ENCODE measurements at regions not wholly inside any gene's neighbourhood (a gene's known extent, or its start where the extent isn't known, plus 50 kb on each side); places are given as distances from the start of the nearest gene placed in this dataset.

- no peak overlapping the region for H3K27ac ChIP-seq (ENCODE audit: low read depth, low read length)
- TF ChIP-seq CBX5 (IDR thresholded peaks at IDR 0.05; ENCODE audit: low read depth, low read length) (no peak), RFX5 (IDR thresholded peaks at IDR 0.05; ENCODE audit: borderline replicate concordance, low read depth, low read length) (no peak), POU5F1 (IDR thresholded peaks at IDR 0.05; ENCODE audit: low read depth, low read length) (no peak), TAF7 (optimal IDR thresholded peaks at IDR 0.05; ENCODE audit: borderline replicate concordance, low read depth, low read length) (no peak), SIRT6 (IDR thresholded peaks at IDR 0.05; ENCODE audit: low read length) (no peak), SRF (IDR thresholded peaks at IDR 0.05; ENCODE audit: low read depth, low read length) (no peak), POLR2AphosphoS5 (IDR thresholded peaks at IDR 0.05; ENCODE audit: low read depth, low read length) (no peak), SP4 (IDR thresholded peaks at IDR 0.05; ENCODE audit: low read length) (no peak), FOSL1 (IDR thresholded peaks at IDR 0.05; ENCODE audit: insufficient read depth, low read depth, low read length) (no peak)
- H2BK15ac ChIP-seq (ENCODE audit: low read length): no peak overlapping the region
- H3K27me3 ChIP-seq (replicated peaks in 1 of 4; ENCODE audit: control insufficient read depth in 3 of 4, extremely low read depth in 1 of 4, insufficient read depth in 3 of 4, low read length in 3 of 4): no peaks in the 10 kb centered on the region; a peak in 1 of 7 replicates
- H2AK5ac ChIP-seq (ENCODE audit: low read depth, low read length): no peak overlapping the region
- no peak for DNase-seq (ENCODE audit: low read depth in 1 of 2, low spot score in 2 of 2)
- H3K23ac ChIP-seq (ENCODE audit: insufficient read length): no peak overlapping the region
- no peak overlapping the region for H3K56ac ChIP-seq (replicated peaks; ENCODE audit: insufficient read length, low read depth, low read length)
- no peaks in the 10 kb centered on the region for H3K79me1 ChIP-seq (ENCODE audit: low read depth, low read length)
- H4K8ac ChIP-seq (ENCODE audit: extremely low read depth, insufficient read depth, low read length): no peak overlapping the region
- 0 out of 2 replicates have a peak overlapping the region, but pooled peaks have one; percentile 39 for H2BK12ac ChIP-seq (ENCODE audit: low read depth, low read length)
- H3K4me3 ChIP-seq (ENCODE audit: extremely low read depth in 1 of 4, insufficient read depth in 2 of 4, low read depth in 3 of 4, low read length in 4 of 4): no peak overlapping the region
- no peaks in the 10 kb centered on the region for H3K79me2 ChIP-seq (ENCODE audit: control insufficient read depth in 1 of 2, insufficient read depth in 2 of 2, low read length in 2 of 2)
- H3K4me1 ChIP-seq (replicated peaks in 1 of 4; ENCODE audit: control insufficient read depth in 3 of 4, insufficient read depth in 4 of 4, low read length in 3 of 4): peaks cover 0 to 5% (median 0%) of the 10 kb centered on the region in 4 experiments; a peak in 2 of 7 replicates
- no peaks in the 10 kb centered on the region for H3K36me3 ChIP-seq (ENCODE audit: control insufficient read depth in 2 of 4, insufficient read depth in 4 of 4, low read length in 3 of 4)
- no peak overlapping the region for H2BK20ac ChIP-seq (ENCODE audit: low read length)
- no peak overlapping the region for H3K9ac ChIP-seq (replicated peaks in 1 of 4; ENCODE audit: extremely low read depth in 1 of 4, low read depth in 3 of 4, low read length in 3 of 4)
- ChIA-PET CTCF (ENCODE audit: partially characterized antibody) (interaction anchor here (0.7 to 1.5 kb wide), 3 partner anchors 70 to 249 kb away, joined by 3 to 4 read pairs (median 4); no protein-coding TSS in a partner anchor), POLR2A (ENCODE audit: partially characterized antibody) (no interaction called here)
- H2AFZ ChIP-seq (ENCODE audit: low read length): no peak overlapping the region
- no peak overlapping the region for H4K91ac ChIP-seq (replicated peaks; ENCODE audit: insufficient read length, low read length)
- H3K14ac ChIP-seq (ENCODE audit: insufficient read length): no peak overlapping the region
- FAIRE-seq: no peak
- H2BK5ac ChIP-seq (ENCODE audit: low read depth, low read length): no peak overlapping the region
- H3K4ac ChIP-seq (replicated peaks; ENCODE audit: insufficient read length, low read depth, low read length): no peak overlapping the region
- H3K23me2 ChIP-seq (ENCODE audit: low read depth, low read length): no peaks in the 10 kb centered on the region
- no peak overlapping the region for H3K18ac ChIP-seq (ENCODE audit: extremely low read depth, low read length)
- no peak overlapping the region for H4K5ac ChIP-seq (ENCODE audit: insufficient read length, low read depth, low read length)
- no peaks in the 10 kb centered on the region for H4K20me1 ChIP-seq (replicated peaks in 1 of 2; ENCODE audit: control insufficient read depth in 1 of 2, insufficient read depth in 2 of 2, low read length in 2 of 2)
- WGBS, 2 experiments (ENCODE audit: extremely low coverage in 1 of 2, insufficient coverage in 1 of 2, insufficient read length in 1 of 2, insufficient replicate concordance in 2 of 2, low coverage in 1 of 2, low lambda C conversion rate in 2 of 2, missing lambda C conversion rate in 1 of 2): 78% methylated on average over 12 of the region's 12 CpGs; no CpG with 5 or more reads in 1 of the 2 experiments
- H3K9me3 ChIP-seq (ENCODE audit: insufficient read depth in 2 of 2, low read depth in 1 of 2, low read length in 1 of 2): peaks cover 0 to 7% of the 10 kb centered on the region in 2 experiments; a peak in 1 of 4 replicates
- no peak overlapping the region for H2BK120ac ChIP-seq (replicated peaks; ENCODE audit: low read depth, low read length)
- H3K4me2 ChIP-seq (ENCODE audit: insufficient read depth in 1 of 2, low read depth in 2 of 2, low read length in 2 of 2): no peak overlapping the region
Observed at GRCh38 chr22:27557286-27558008, 244.1 kb downstream of the MN1 start.

Data from H1 (cell line).